ENCODE measurements at regions not wholly inside any gene's neighbourhood (a gene's known extent, or its start where the extent isn't known, plus 50 kb on each side); places are given as distances from the start of the nearest gene placed in this dataset.

DNA sequence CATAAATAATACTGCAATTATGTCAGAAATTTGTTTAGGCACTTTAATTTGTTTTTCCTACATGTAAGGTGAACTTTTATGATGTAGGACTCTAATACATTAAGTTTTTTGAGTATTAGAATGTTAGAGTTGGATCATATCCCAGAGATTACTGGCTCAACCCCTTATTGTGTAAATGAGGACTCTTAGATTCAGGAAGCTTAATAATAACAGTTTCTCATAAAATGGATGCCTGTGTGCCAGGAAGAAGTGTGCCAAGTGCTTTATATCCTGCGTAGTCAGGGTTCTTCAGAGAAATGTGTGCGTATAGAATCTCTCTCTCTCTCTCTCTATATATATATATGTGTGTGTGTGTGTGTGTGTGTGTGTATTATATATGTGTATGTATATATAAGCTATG lies 388.5 kb downstream of the CAAP1 start:
- Histone ChIP-seq H3K27ac (ENCODE audit: low read depth, low read length) (no peak overlapping the region), H3K27me3 (replicated peaks in 1 of 4; ENCODE audit: control insufficient read depth in 3 of 4, extremely low read depth in 1 of 4, insufficient read depth in 3 of 4, low read length in 3 of 4) (no peaks in the 10 kb centered on the region), H2BK5ac (ENCODE audit: low read depth, low read length) (no peak overlapping the region), H2AFZ (ENCODE audit: low read length) (no peak overlapping the region), H2BK120ac (replicated peaks; ENCODE audit: low read depth, low read length) (no peak overlapping the region), H3K23ac (ENCODE audit: insufficient read length) (no peak overlapping the region), H3K14ac (ENCODE audit: insufficient read length) (no peak overlapping the region), H3K4me3 (ENCODE audit: extremely low read depth in 1 of 4, insufficient read depth in 2 of 4, low read depth in 3 of 4, low read length in 4 of 4) (no peak overlapping the region), H2AK5ac (ENCODE audit: low read depth, low read length) (no peak overlapping the region), H3K4me2 (ENCODE audit: insufficient read depth in 1 of 2, low read depth in 2 of 2, low read length in 2 of 2) (no peak overlapping the region), H3K18ac (ENCODE audit: extremely low read depth, low read length) (no peak overlapping the region), H4K8ac (ENCODE audit: extremely low read depth, insufficient read depth, low read length) (no peak overlapping the region), H4K91ac (replicated peaks; ENCODE audit: insufficient read length, low read length) (no peak overlapping the region), H3K56ac (replicated peaks; ENCODE audit: insufficient read length, low read depth, low read length) (no peak overlapping the region), H3K36me3 (ENCODE audit: control insufficient read depth in 2 of 4, insufficient read depth in 4 of 4, low read length in 3 of 4) (no peaks in the 10 kb centered on the region), H3K4me1 (replicated peaks in 1 of 4; ENCODE audit: control insufficient read depth in 3 of 4, insufficient read depth in 4 of 4, low read length in 3 of 4) (no peaks in the 10 kb centered on the region), H3K9me3 (ENCODE audit: insufficient read depth in 2 of 2, low read depth in 1 of 2, low read length in 1 of 2) (no peaks in the 10 kb centered on the region), H4K5ac (ENCODE audit: insufficient read length, low read depth, low read length) (no peak overlapping the region), H2BK12ac (ENCODE audit: low read depth, low read length) (no peak overlapping the region), H4K20me1 (replicated peaks in 1 of 2; ENCODE audit: control insufficient read depth in 1 of 2, insufficient read depth in 2 of 2, low read length in 2 of 2) (no peaks in the 10 kb centered on the region), H3K23me2 (ENCODE audit: low read depth, low read length) (no peaks in the 10 kb centered on the region), H2BK20ac (ENCODE audit: low read length) (no peak overlapping the region), H3K9ac (replicated peaks in 1 of 4; ENCODE audit: extremely low read depth in 1 of 4, low read depth in 3 of 4, low read length in 3 of 4) (no peak overlapping the region), H3K79me1 (ENCODE audit: low read depth, low read length) (no peaks in the 10 kb centered on the region), H2BK15ac (ENCODE audit: low read length) (no peak overlapping the region), H3K79me2 (ENCODE audit: control insufficient read depth in 1 of 2, insufficient read depth in 2 of 2, low read length in 2 of 2) (no peaks in the 10 kb centered on the region), H3K4ac (replicated peaks; ENCODE audit: insufficient read length, low read depth, low read length) (no peak overlapping the region)
- DNase-seq (ENCODE audit: low read depth in 1 of 2, low spot score in 2 of 2) (no peak), FAIRE-seq (no peak)
- WGBS, 2 experiments (ENCODE audit: extremely low coverage in 1 of 2, insufficient coverage in 1 of 2, insufficient read length in 1 of 2, insufficient replicate concordance in 2 of 2, low coverage in 1 of 2, low lambda C conversion rate in 2 of 2, missing lambda C conversion rate in 1 of 2): 50% methylated on average over 2 of the region's 2 CpGs; no CpG with 5 or more reads in 1 of the 2 experiments
- ChIA-PET POLR2A (ENCODE audit: partially characterized antibody) (no interaction called here), CTCF (ENCODE audit: partially characterized antibody) (no interaction called here)
- TF ChIP-seq SRF (IDR thresholded peaks at IDR 0.05; ENCODE audit: low read depth, low read length) (no peak), CEBPB (IDR thresholded peaks at IDR 0.05; ENCODE audit: low read depth, low read length) (no peak), HDAC2 (IDR thresholded peaks at IDR 0.05; ENCODE audit: borderline replicate concordance in 1 of 2, low read depth in 2 of 2, low read length in 2 of 2) (no peak), NRF1 (IDR thresholded peaks at IDR 0.05; ENCODE audit: low read depth, low read length) (no peak), CBX5 (IDR thresholded peaks at IDR 0.05; ENCODE audit: low read depth, low read length) (no peak), POLR2AphosphoS5 (IDR thresholded peaks at IDR 0.05; ENCODE audit: low read depth, low read length) (no peak), TCF12 (IDR thresholded peaks at IDR 0.05; ENCODE audit: low read depth, low read length) (no peak), EZH2 (IDR thresholded peaks at IDR 0.05; ENCODE audit: low read depth, low read length, severe bottlenecking) (no peak), YY1 (IDR thresholded peaks at IDR 0.05; ENCODE audit: low read depth, low read length) (no peak), CTBP2 (IDR thresholded peaks at IDR 0.05; ENCODE audit: borderline replicate concordance, insufficient read depth, insufficient read length, low read length) (no peak)
